Right lobe of liver (tissue), 4 donors: ENCODE measurements at regions not wholly inside any gene's neighbourhood (a gene's known extent, or its start where the extent isn't known, plus 50 kb on each side); places are given as distances from the start of the nearest gene placed in this dataset.

Experiments
- POLR2A ChIP-seq: fragments of 450-650 bp; IDR thresholded peaks from one replicate; pipeline ENCODE4 v1.6.1; 2017; ENCODE audit warnings: antibody characterized with exemption, mild to moderate bottlenecking
- TF ChIP-seq, protein P1 (sequence below), 4 donors: fragments of 200-600 bp in 3 of 4; fragments of 450-650 bp in 1 of 4; IDR thresholded peaks; one replicate each; pipeline versions ENCODE4 v1.5.1 to v1.8.0; 2016 to 2022; ENCODE audit warnings: antibody characterized with exemption in 4 of 4, mild to moderate bottlenecking in 2 of 4
- donor health status: DM: no; HTN: no; CAD: no.
- donor health status: DM: no; HTN: no; CAD: no.
- donor health status: DM: no; HTN: yes; CAD: no.

DNA sequence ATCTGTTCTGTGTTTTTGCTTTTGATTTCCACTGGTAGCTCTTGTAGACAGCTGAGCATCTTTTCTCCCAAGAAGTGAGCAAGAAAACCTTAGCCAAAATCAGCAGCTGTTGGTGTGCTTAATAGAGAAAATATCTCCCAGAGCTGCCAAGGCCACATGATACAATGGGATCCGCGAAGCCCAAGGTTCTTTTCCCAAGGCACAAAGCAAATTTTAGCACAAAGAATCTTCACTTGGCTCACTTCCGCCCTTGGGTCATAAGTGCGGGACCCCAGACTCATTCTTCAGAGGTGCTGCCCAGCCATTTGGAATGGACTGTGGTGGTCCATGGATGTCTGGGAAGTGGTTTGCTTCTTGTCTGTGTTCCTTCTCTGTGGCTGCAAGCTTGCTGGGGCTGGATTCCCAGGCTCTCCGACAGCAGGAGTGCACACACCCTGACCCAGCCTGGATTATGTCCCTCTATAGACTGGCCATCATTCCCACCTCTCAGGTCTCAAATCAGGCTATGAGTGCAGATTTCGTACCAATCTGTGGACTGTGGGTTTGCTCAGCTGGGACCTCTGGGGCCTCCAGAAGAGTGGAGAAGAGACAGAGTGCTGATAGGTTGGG is 93.0 kb upstream of the TMEM72 start:
- TF ChIP-seq, protein P1, sequence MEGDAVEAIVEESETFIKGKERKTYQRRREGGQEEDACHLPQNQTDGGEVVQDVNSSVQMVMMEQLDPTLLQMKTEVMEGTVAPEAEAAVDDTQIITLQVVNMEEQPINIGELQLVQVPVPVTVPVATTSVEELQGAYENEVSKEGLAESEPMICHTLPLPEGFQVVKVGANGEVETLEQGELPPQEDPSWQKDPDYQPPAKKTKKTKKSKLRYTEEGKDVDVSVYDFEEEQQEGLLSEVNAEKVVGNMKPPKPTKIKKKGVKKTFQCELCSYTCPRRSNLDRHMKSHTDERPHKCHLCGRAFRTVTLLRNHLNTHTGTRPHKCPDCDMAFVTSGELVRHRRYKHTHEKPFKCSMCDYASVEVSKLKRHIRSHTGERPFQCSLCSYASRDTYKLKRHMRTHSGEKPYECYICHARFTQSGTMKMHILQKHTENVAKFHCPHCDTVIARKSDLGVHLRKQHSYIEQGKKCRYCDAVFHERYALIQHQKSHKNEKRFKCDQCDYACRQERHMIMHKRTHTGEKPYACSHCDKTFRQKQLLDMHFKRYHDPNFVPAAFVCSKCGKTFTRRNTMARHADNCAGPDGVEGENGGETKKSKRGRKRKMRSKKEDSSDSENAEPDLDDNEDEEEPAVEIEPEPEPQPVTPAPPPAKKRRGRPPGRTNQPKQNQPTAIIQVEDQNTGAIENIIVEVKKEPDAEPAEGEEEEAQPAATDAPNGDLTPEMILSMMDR (IDR thresholded peaks at IDR 0.05), result no peak
- no peak for TF ChIP-seq POLR2A
